ENCODE measurements at regions not wholly inside any gene's neighbourhood (a gene's known extent, or its start where the extent isn't known, plus 50 kb on each side); places are given as distances from the start of the nearest gene placed in this dataset.

DNA sequence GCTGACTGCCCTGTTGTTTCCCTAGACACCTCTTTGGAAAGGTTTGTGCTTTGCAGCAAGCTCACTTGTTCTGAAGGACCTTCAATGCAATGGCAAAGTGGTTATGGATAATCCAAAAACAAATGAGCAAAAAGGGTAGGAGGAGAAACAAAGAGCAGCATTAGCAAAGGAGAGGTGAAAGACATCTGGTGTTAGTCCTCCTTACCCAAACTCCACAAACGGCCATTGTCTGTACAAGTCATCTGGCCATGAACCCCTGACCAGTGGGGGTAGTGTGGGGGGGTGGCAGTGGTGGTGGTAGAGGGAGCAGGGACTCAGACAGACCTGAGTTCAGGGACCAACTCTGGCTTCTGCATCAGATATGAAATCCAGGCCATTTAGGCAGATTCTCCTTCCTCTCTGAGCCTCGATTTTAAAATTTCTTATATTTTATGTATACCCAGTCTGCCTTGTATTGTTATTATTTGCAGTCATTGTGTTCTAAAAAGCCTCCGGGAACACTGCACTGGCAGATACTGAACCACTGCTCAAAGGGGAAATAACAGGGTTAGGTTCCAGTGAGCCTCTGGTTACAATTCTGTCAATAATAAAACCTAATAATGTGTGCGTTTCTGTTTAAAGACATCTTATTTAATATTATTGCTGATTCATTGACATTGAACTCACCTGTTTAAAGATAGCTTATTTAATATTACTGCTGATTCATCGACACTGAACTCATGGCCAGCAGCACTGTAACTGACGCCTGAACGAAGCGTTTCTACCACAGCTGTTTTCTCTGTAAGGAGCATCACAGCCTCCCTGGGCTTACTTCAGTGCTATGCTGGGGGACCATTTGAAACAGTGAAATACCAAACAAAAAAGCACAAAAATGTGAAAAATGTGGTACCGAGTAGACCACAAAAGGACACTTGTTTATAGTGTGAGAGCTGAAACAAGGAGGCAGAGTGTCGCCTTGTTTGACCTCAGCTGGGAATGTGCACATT is 156.0 kb downstream of the SEC61B start:
- Histone ChIP-seq H3F3A (ENCODE audit: insufficient read depth, low read length) (no peaks in the 10 kb centered on the region), H3K27me3 (ENCODE audit: insufficient read depth, low read length) (0 out of 2 replicates have a peak, but pooled peaks cover 3% of the 10 kb centered on the region), H3K9me2 (ENCODE audit: low read depth, low read length) (no peaks in the 10 kb centered on the region), H3K4me2 (ENCODE audit: low read length) (no peak overlapping the region), H2AFZ (ENCODE audit: low read length) (no peak overlapping the region), H3K4me3 (ENCODE audit: low read depth, low read length, poor library complexity, severe bottlenecking) (no peak overlapping the region), H3K79me2 (ENCODE audit: insufficient read depth, low read length) (no peaks in the 10 kb centered on the region), H3K9me3 (ENCODE audit: low read length) (no peaks in the 10 kb centered on the region), H3K36me3 (ENCODE audit: insufficient read depth, low read length) (no peaks in the 10 kb centered on the region), H3K9ac (ENCODE audit: low read length) (no peak overlapping the region), H4K20me1 (ENCODE audit: insufficient read depth, low read length) (no peaks in the 10 kb centered on the region), H3K4me1 (ENCODE audit: insufficient read depth, low read length, severe bottlenecking) (no peaks in the 10 kb centered on the region), H3K27ac (ENCODE audit: low read depth, low read length, poor library complexity, severe bottlenecking) (no peak overlapping the region)
- no peak for TF ChIP-seq EZH2 (IDR thresholded peaks at IDR 0.05; ENCODE audit: borderline replicate concordance, low read length)
- TF ChIP-seq, protein P1, sequence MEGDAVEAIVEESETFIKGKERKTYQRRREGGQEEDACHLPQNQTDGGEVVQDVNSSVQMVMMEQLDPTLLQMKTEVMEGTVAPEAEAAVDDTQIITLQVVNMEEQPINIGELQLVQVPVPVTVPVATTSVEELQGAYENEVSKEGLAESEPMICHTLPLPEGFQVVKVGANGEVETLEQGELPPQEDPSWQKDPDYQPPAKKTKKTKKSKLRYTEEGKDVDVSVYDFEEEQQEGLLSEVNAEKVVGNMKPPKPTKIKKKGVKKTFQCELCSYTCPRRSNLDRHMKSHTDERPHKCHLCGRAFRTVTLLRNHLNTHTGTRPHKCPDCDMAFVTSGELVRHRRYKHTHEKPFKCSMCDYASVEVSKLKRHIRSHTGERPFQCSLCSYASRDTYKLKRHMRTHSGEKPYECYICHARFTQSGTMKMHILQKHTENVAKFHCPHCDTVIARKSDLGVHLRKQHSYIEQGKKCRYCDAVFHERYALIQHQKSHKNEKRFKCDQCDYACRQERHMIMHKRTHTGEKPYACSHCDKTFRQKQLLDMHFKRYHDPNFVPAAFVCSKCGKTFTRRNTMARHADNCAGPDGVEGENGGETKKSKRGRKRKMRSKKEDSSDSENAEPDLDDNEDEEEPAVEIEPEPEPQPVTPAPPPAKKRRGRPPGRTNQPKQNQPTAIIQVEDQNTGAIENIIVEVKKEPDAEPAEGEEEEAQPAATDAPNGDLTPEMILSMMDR (IDR thresholded peaks at IDR 0.05; ENCODE audit: low read length), result no peak

DNA sequence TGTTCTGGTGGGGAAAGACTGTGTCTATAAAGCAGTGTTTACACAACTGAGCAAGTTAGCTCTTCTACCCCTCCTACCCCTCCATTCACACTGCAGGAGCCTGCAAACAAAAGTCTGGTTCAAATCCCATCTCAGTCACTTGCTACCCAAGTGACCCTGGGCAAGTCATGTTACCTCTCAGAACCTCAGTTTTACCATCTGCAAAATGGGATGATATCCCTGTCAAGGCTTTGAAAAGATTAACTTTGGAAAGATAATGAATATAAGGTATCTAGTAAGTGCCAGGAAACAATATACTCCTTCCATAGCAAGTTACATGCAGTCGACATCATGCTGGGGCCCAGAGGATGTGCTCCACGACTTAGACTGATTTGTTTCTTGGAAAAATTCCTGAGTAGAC is 161.5 kb downstream of the SEC61B start:
- H3K9ac ChIP-seq (ENCODE audit: low read length), result no peak overlapping the region
- no peak overlapping the region for H2AFZ ChIP-seq (ENCODE audit: low read length)
- H3K27me3 ChIP-seq (ENCODE audit: insufficient read depth, low read length), result 0 out of 2 replicates have a peak, but pooled peaks cover under 1% of the 10 kb centered on the region
- no peak overlapping the region for H3K4me2 ChIP-seq (ENCODE audit: low read length)
- H3K79me2 ChIP-seq (ENCODE audit: insufficient read depth, low read length), result no peaks in the 10 kb centered on the region
- no peaks in the 10 kb centered on the region for H3K36me3 ChIP-seq (ENCODE audit: insufficient read depth, low read length)
- H3K4me1 ChIP-seq (ENCODE audit: insufficient read depth, low read length, severe bottlenecking), result no peaks in the 10 kb centered on the region
- H3K27ac ChIP-seq (ENCODE audit: low read depth, low read length, poor library complexity, severe bottlenecking), result no peak overlapping the region
- TF ChIP-seq EZH2 (IDR thresholded peaks at IDR 0.05; ENCODE audit: borderline replicate concordance, low read length), result no peak
- TF ChIP-seq, protein P1 (IDR thresholded peaks at IDR 0.05; ENCODE audit: low read length), result no peak
- H4K20me1 ChIP-seq (ENCODE audit: insufficient read depth, low read length), result no peaks in the 10 kb centered on the region
- H3K4me3 ChIP-seq (ENCODE audit: low read depth, low read length, poor library complexity, severe bottlenecking), result no peak overlapping the region
- H3F3A ChIP-seq (ENCODE audit: insufficient read depth, low read length), result no peaks in the 10 kb centered on the region
- no peaks in the 10 kb centered on the region for H3K9me2 ChIP-seq (ENCODE audit: low read depth, low read length)
- no peaks in the 10 kb centered on the region for H3K9me3 ChIP-seq (ENCODE audit: low read length)

DNA sequence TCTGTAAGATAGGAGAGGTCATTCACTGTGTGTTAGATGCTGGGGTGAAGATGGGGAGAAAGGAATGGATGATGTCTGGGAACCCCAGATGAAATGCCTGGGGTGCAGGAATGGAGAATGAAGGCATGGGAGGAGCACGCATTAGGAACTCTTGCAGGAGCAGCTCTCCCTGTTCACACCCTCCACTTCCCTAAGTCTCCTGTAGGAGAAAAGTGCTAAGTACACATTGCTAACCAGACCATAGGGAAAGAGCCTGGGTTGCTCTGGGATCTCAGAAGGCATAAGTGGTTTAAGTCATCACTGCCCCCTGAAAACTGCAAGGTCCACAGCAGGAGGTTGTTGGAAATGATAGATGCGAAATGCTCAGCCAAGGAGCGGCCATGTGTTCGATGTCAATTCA is 163.1 kb downstream of the SEC61B start:
- no peaks in the 10 kb centered on the region for H3K27me3 ChIP-seq (ENCODE audit: insufficient read depth, low read length)
- no peak overlapping the region for H3K4me3 ChIP-seq (ENCODE audit: low read depth, low read length, poor library complexity, severe bottlenecking)
- H3K4me1 ChIP-seq (ENCODE audit: insufficient read depth, low read length, severe bottlenecking), result no peaks in the 10 kb centered on the region
- H3K79me2 ChIP-seq (ENCODE audit: insufficient read depth, low read length), result no peaks in the 10 kb centered on the region
- no peak overlapping the region for H3K27ac ChIP-seq (ENCODE audit: low read depth, low read length, poor library complexity, severe bottlenecking)
- H2AFZ ChIP-seq (ENCODE audit: low read length), result no peak overlapping the region
- TF ChIP-seq EZH2 (IDR thresholded peaks at IDR 0.05; ENCODE audit: borderline replicate concordance, low read length), result no peak
- TF ChIP-seq, protein P1 (IDR thresholded peaks at IDR 0.05; ENCODE audit: low read length), result no peak
- H3K36me3 ChIP-seq (ENCODE audit: insufficient read depth, low read length), result no peaks in the 10 kb centered on the region
- no peak overlapping the region for H3K9ac ChIP-seq (ENCODE audit: low read length)
- H3F3A ChIP-seq (ENCODE audit: insufficient read depth, low read length), result no peaks in the 10 kb centered on the region
- H4K20me1 ChIP-seq (ENCODE audit: insufficient read depth, low read length), result no peaks in the 10 kb centered on the region
- no peak overlapping the region for H3K4me2 ChIP-seq (ENCODE audit: low read length)
- no peaks in the 10 kb centered on the region for H3K9me2 ChIP-seq (ENCODE audit: low read depth, low read length)
- H3K9me3 ChIP-seq (ENCODE audit: low read length), result no peaks in the 10 kb centered on the region
